Lower leg skin (tissue), 3 donors: ENCODE measurements at regions not wholly inside any gene's neighbourhood (a gene's known extent, or its start where the extent isn't known, plus 50 kb on each side); places are given as distances from the start of the nearest gene placed in this dataset.

Experiments
- POLR2A ChIP-seq, 2 donors: fragments of 450-650 bp; IDR thresholded peaks; one replicate each; pipeline ENCODE4 v1.6.1; 2016 to 2017; ENCODE audit warnings: antibody characterized with exemption in 2 of 2, mild to moderate bottlenecking in 1 of 2, moderate library complexity in 1 of 2
- TF ChIP-seq, protein P1 (sequence below), 3 donors: fragments of 450-650 bp; IDR thresholded peaks; one replicate each; pipeline ENCODE4 v1.5.1; 2016; ENCODE audit warnings: antibody characterized with exemption in 3 of 3, mild to moderate bottlenecking in 3 of 3, moderate library complexity in 2 of 3

DNA sequence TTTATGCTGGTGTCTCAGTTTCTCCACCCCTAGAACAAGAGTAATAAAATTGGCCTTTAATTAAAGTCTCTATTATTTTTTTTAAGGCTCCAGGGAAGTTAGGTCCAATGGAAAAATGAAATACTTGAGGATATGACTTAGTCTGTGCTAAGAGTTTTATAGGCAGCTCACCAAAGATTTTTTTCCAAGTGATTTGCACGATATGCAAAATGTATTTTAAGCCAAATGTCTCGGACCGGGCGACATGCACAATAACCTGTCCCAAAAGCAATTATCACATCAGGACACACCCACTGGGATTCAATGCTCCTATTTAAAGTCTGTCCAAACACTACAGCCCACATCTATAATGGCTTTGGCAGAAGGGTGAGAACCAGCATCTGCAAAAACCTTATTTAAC lies 136.1 kb upstream of the ANKH start:
- TF ChIP-seq, protein P1, sequence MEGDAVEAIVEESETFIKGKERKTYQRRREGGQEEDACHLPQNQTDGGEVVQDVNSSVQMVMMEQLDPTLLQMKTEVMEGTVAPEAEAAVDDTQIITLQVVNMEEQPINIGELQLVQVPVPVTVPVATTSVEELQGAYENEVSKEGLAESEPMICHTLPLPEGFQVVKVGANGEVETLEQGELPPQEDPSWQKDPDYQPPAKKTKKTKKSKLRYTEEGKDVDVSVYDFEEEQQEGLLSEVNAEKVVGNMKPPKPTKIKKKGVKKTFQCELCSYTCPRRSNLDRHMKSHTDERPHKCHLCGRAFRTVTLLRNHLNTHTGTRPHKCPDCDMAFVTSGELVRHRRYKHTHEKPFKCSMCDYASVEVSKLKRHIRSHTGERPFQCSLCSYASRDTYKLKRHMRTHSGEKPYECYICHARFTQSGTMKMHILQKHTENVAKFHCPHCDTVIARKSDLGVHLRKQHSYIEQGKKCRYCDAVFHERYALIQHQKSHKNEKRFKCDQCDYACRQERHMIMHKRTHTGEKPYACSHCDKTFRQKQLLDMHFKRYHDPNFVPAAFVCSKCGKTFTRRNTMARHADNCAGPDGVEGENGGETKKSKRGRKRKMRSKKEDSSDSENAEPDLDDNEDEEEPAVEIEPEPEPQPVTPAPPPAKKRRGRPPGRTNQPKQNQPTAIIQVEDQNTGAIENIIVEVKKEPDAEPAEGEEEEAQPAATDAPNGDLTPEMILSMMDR (IDR thresholded peaks at IDR 0.05) = no peak
- TF ChIP-seq POLR2A (IDR thresholded peaks at IDR 0.05) = no peak
